Urothelium cell line (cell line): ENCODE measurements at regions not wholly inside any gene's neighbourhood (a gene's known extent, or its start where the extent isn't known, plus 50 kb on each side); places are given as distances from the start of the nearest gene placed in this dataset.
"Not testable (repeated sequence)": the region's sequence is repeated elsewhere in the genome, so short reads cannot be mapped to it uniquely, and the experiment has no call there.

Source experiments
- DNase-seq: peaks from one replicate; pipeline ENCODE4 v3.0.0; 2011; ENCODE audit warnings: low spot score, mixed read lengths
- FAIRE-seq: peaks from 2 replicates; lab custom pipeline; 2011; peaks lifted over from hg19 to GRCh38; lab: Jason Lieb, UNC

- not testable (repeated sequence) for FAIRE-seq, DNase-seq
These were observed 103.0 kb upstream of the PABPC3 start for GRCh38 chr13:24992946-24993345.

- DNase-seq, result peak; percentile 48
- no peak for FAIRE-seq
These were observed 100.6 kb upstream of the PABPC3 start for GRCh38 chr13:24995225-24995804.

- DNase-seq, result no peak
- FAIRE-seq, result no peak
These were observed 98.5 kb upstream of the PABPC3 start for GRCh38 chr13:24997367-24997967.

GRCh38 chr13:24998433-24998832 is 97.5 kb upstream of the PABPC3 start:
- FAIRE-seq (no peak), DNase-seq (no peak)

- DNase-seq, result no peak
- FAIRE-seq, result no peak
These were observed 94.3 kb upstream of the PABPC3 start for GRCh38 chr13:25001476-25002206.

GRCh38 chr13:25002311-25002710 is 93.6 kb upstream of the PABPC3 start:
- peak; percentile 42 for DNase-seq
- not testable (repeated sequence) for FAIRE-seq

- FAIRE-seq, DNase-seq: not testable (repeated sequence)
These were observed 91.4 kb upstream of the PABPC3 start for GRCh38 chr13:25004489-25004888.

- DNase-seq (peak; percentile 12), FAIRE-seq (peak; percentile 44)
These were observed 90.9 kb upstream of the PABPC3 start for GRCh38 chr13:25005050-25005497.

- FAIRE-seq, DNase-seq: not testable (repeated sequence)
These were observed 88.5 kb upstream of the PABPC3 start for GRCh38 chr13:25007389-25007788.

GRCh38 chr13:25014398-25014973 is 81.5 kb upstream of the PABPC3 start:
- DNase-seq, FAIRE-seq: not testable (repeated sequence)

- not testable (repeated sequence) for FAIRE-seq
These were observed 78.8 kb upstream of the PABPC3 start for GRCh38 chr13:25017176-25017575.

GRCh38 chr13:25017808-25018728 is 77.9 kb upstream of the PABPC3 start:
- DNase-seq, result peak; percentile 57
- not testable (repeated sequence) for FAIRE-seq

More at GRCh38 chr13:25017176-25017575, 78.8 kb upstream of the PABPC3 start:
- DNase-seq, result not testable (repeated sequence)

- DNase-seq, result no peak
These were observed 77.2 kb upstream of the PABPC3 start for GRCh38 chr13:25018729-25019115.

GRCh38 chr13:25019741-25020140 is 76.2 kb upstream of the PABPC3 start:
- not testable (repeated sequence) for FAIRE-seq, DNase-seq

More at GRCh38 chr13:25018729-25019115, 77.2 kb upstream of the PABPC3 start:
- FAIRE-seq, result no peak

GRCh38 chr13:25024175-25024574 is 71.8 kb upstream of the PABPC3 start:
- DNase-seq (no peak), FAIRE-seq (no peak)

GRCh38 chr13:25032160-25032559 is 63.8 kb upstream of the PABPC3 start:
- DNase-seq, result no peak
- FAIRE-seq, result no peak

GRCh38 chr13:25034173-25034572 is 61.8 kb upstream of the PABPC3 start:
- DNase-seq, result no peak
- no peak for FAIRE-seq

- FAIRE-seq (no peak), DNase-seq (peak; percentile 27)
These were observed 58.7 kb upstream of the PABPC3 start for GRCh38 chr13:25037057-25037813.

- FAIRE-seq, result no peak
- no peak for DNase-seq
These were observed 53.6 kb upstream of the PABPC3 start for GRCh38 chr13:25042151-25042865.
